ENCODE measurements at regions not wholly inside any gene's neighbourhood (a gene's known extent, or its start where the extent isn't known, plus 50 kb on each side); places are given as distances from the start of the nearest gene placed in this dataset.
"Not testable (repeated sequence)": the region's sequence is repeated elsewhere in the genome, so short reads cannot be mapped to it uniquely, and the experiment has no call there.

DNA sequence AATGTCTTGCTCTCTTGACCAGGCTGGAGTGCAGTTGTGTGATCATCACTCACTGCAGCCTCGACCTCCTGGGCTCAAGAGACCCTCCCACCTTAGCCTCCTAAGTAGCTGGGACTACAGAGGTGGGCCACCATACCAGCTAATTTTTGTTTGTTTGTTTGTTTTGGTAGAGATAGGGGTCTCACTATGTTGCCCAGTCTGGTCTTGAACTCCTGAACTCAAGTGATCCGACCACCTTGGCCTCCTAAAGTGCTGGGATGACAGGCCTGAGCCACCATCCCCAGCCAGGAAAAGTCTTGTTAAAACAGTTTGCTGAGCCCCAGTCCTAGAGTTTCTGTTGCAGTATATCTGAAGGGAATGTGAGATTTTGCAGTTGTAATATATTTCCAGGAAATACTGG lies 83.9 kb downstream of the SKIDA1 start:
- Histone ChIP-seq H3K27me3 (ENCODE audit: insufficient read depth, low read length, poor library complexity) (no peaks in the 10 kb centered on the region), H3K79me2 (ENCODE audit: insufficient read depth, low read length) (no peaks in the 10 kb centered on the region), H4K20me1 (ENCODE audit: insufficient read depth, low read length) (no peaks in the 10 kb centered on the region), H3K4me3 (ENCODE audit: low read depth in 1 of 2, low read length in 2 of 2) (no peak overlapping the region), H3K36me3 (ENCODE audit: insufficient read depth, low read length) (no peaks in the 10 kb centered on the region), H3K9ac (ENCODE audit: low read depth, low read length) (no peak overlapping the region), H3K27ac (ENCODE audit: low read length) (no peak overlapping the region), H3K4me1 (ENCODE audit: insufficient read depth, low read length) (no peaks in the 10 kb centered on the region), H3K9me3 (ENCODE audit: insufficient read depth, low read length, severe bottlenecking) (no peaks in the 10 kb centered on the region), H2AFZ (ENCODE audit: low read depth, low read length) (no peak overlapping the region), H3K4me2 (ENCODE audit: insufficient read depth, low read length) (no peak overlapping the region)
- TF ChIP-seq, protein P1, sequence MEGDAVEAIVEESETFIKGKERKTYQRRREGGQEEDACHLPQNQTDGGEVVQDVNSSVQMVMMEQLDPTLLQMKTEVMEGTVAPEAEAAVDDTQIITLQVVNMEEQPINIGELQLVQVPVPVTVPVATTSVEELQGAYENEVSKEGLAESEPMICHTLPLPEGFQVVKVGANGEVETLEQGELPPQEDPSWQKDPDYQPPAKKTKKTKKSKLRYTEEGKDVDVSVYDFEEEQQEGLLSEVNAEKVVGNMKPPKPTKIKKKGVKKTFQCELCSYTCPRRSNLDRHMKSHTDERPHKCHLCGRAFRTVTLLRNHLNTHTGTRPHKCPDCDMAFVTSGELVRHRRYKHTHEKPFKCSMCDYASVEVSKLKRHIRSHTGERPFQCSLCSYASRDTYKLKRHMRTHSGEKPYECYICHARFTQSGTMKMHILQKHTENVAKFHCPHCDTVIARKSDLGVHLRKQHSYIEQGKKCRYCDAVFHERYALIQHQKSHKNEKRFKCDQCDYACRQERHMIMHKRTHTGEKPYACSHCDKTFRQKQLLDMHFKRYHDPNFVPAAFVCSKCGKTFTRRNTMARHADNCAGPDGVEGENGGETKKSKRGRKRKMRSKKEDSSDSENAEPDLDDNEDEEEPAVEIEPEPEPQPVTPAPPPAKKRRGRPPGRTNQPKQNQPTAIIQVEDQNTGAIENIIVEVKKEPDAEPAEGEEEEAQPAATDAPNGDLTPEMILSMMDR (IDR thresholded peaks at IDR 0.05; ENCODE audit: borderline replicate concordance, extremely low read depth, low read length, poor library complexity, severe bottlenecking), result no peak
- TF ChIP-seq EZH2 (IDR thresholded peaks at IDR 0.05; ENCODE audit: borderline replicate concordance, low read depth, low read length, severe bottlenecking), result no peak
- DNase-seq (no peak), ATAC-seq (ENCODE audit: insufficient read depth, low read depth) (no peak)

DNA sequence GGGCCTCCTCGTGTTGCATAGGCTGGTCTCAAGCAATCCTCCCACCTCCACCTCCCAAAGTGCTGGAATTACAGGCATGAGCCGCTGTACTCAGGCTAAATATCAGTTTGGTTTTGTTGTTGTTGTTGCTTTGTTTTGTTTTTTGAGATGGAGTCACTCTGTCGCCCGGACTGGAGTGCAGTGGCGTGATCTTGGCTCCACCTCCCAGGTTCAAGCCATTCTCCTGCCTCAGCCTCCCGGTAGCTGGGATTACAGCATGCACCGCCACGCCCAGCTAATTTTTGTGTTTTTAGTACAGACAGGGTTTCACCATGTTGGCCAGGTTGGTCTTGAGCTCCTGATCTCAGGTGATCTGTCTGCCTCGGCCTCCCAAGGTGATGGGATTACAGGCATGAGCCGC lies 86.6 kb downstream of the SKIDA1 start:
- not testable (repeated sequence) for H2AFZ ChIP-seq (ENCODE audit: low read depth, low read length); H3K27ac ChIP-seq (ENCODE audit: low read length); H3K4me3 ChIP-seq (ENCODE audit: low read depth in 1 of 2, low read length in 2 of 2); H4K20me1 ChIP-seq (ENCODE audit: insufficient read depth, low read length); ATAC-seq (ENCODE audit: insufficient read depth, low read depth); H3K9me3 ChIP-seq (ENCODE audit: insufficient read depth, low read length, severe bottlenecking); H3K4me2 ChIP-seq (ENCODE audit: insufficient read depth, low read length); DNase-seq; H3K79me2 ChIP-seq (ENCODE audit: insufficient read depth, low read length); H3K4me1 ChIP-seq (ENCODE audit: insufficient read depth, low read length); H3K36me3 ChIP-seq (ENCODE audit: insufficient read depth, low read length); H3K9ac ChIP-seq (ENCODE audit: low read depth, low read length); H3K27me3 ChIP-seq (ENCODE audit: insufficient read depth, low read length, poor library complexity)

- Histone ChIP-seq H3K36me3 (ENCODE audit: insufficient read depth, low read length) (no peaks in the 10 kb centered on the region), H3K9me3 (ENCODE audit: insufficient read depth, low read length, severe bottlenecking) (no peaks in the 10 kb centered on the region), H3K27ac (ENCODE audit: low read length) (no peak overlapping the region), H3K9ac (ENCODE audit: low read depth, low read length) (no peak overlapping the region), H2AFZ (ENCODE audit: low read depth, low read length) (no peak overlapping the region), H3K4me3 (ENCODE audit: low read depth in 1 of 2, low read length in 2 of 2) (no peak overlapping the region), H3K4me1 (ENCODE audit: insufficient read depth, low read length) (no peaks in the 10 kb centered on the region), H3K79me2 (ENCODE audit: insufficient read depth, low read length) (no peaks in the 10 kb centered on the region), H3K27me3 (ENCODE audit: insufficient read depth, low read length, poor library complexity) (peaks cover 6% of the 10 kb centered on the region), H4K20me1 (ENCODE audit: insufficient read depth, low read length) (no peaks in the 10 kb centered on the region), H3K4me2 (ENCODE audit: insufficient read depth, low read length) (no peak overlapping the region)
- ATAC-seq (ENCODE audit: insufficient read depth, low read depth) (no peak), DNase-seq (no peak)
- TF ChIP-seq, protein P1 (IDR thresholded peaks at IDR 0.05; ENCODE audit: borderline replicate concordance, extremely low read depth, low read length, poor library complexity, severe bottlenecking), result no peak
- no peak for TF ChIP-seq EZH2 (IDR thresholded peaks at IDR 0.05; ENCODE audit: borderline replicate concordance, low read depth, low read length, severe bottlenecking)
These were observed 87.6 kb downstream of the SKIDA1 start for GRCh38 chr10:21437770-21438382.

DNA sequence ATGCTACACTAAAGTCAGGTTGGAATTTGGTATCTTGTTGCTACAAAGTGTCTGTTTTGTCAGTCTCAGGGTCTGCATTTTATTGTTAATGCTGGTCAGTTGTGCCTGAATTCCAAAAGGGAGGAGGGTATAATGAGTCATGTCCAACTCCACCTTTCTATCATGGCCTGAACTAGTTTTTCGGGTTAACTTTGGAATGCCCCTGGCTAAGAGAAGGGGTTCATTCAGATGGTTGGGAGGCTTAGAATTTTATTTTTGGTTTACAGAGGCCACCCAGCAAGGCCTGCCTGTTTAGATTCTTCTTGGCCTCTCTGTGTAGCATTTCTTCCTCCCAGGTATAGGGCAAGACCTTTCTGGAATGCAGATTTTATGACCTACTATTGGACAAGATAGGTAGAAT lies 93.2 kb downstream of the SKIDA1 start:
- TF ChIP-seq EZH2 (IDR thresholded peaks at IDR 0.05; ENCODE audit: borderline replicate concordance, low read depth, low read length, severe bottlenecking), result no peak
- TF ChIP-seq, protein P1 (IDR thresholded peaks at IDR 0.05; ENCODE audit: borderline replicate concordance, extremely low read depth, low read length, poor library complexity, severe bottlenecking), result no peak
- no peaks in the 10 kb centered on the region for H3K9me3 ChIP-seq (ENCODE audit: insufficient read depth, low read length, severe bottlenecking)
- H3K36me3 ChIP-seq (ENCODE audit: insufficient read depth, low read length), result no peaks in the 10 kb centered on the region
- no peak overlapping the region for H3K27ac ChIP-seq (ENCODE audit: low read length)
- H3K9ac ChIP-seq (ENCODE audit: low read depth, low read length), result no peak overlapping the region
- no peak overlapping the region for H2AFZ ChIP-seq (ENCODE audit: low read depth, low read length)
- H4K20me1 ChIP-seq (ENCODE audit: insufficient read depth, low read length), result no peaks in the 10 kb centered on the region
- ATAC-seq (ENCODE audit: insufficient read depth, low read depth) (no peak), DNase-seq (no peak)
- no peaks in the 10 kb centered on the region for H3K79me2 ChIP-seq (ENCODE audit: insufficient read depth, low read length)
- H3K27me3 ChIP-seq (ENCODE audit: insufficient read depth, low read length, poor library complexity), result peaks cover 6% of the 10 kb centered on the region
- H3K4me3 ChIP-seq (ENCODE audit: low read depth in 1 of 2, low read length in 2 of 2), result no peak overlapping the region
- H3K4me1 ChIP-seq (ENCODE audit: insufficient read depth, low read length), result no peaks in the 10 kb centered on the region
- no peak overlapping the region for H3K4me2 ChIP-seq (ENCODE audit: insufficient read depth, low read length)

Measured in DND-41 (cell line).